ENCODE measurements at regions not wholly inside any gene's neighbourhood (a gene's known extent, or its start where the extent isn't known, plus 50 kb on each side); places are given as distances from the start of the nearest gene placed in this dataset.

- H3K4me3 ChIP-seq (ENCODE audit: control insufficient read depth, low read depth, low read length), result no peak overlapping the region
- TF ChIP-seq CTCF (conservative IDR thresholded peaks at IDR 0.05; ENCODE audit: control insufficient read depth, insufficient read depth, low read depth, low read length), result no peak
- no peak for DNase-seq (ENCODE audit: low read depth)
These were observed 1568.6 kb upstream of the GOT2 start for GRCh38 chr16:60302676-60303075.

GRCh38 chr16:60302261-60302660, 1568.1 kb upstream of the GOT2 start:
- no peak for DNase-seq (ENCODE audit: low read depth)
- H3K4me3 ChIP-seq (ENCODE audit: control insufficient read depth, low read depth, low read length), result no peak overlapping the region
- no peak for TF ChIP-seq CTCF (conservative IDR thresholded peaks at IDR 0.05; ENCODE audit: control insufficient read depth, insufficient read depth, low read depth, low read length)

- no peak for DNase-seq (ENCODE audit: low read depth)
These were observed 1565.2 kb upstream of the GOT2 start for GRCh38 chr16:60299241-60299776.

GRCh38 chr16:60295451-60295850, 1561.3 kb upstream of the GOT2 start:
- TF ChIP-seq CTCF (conservative IDR thresholded peaks at IDR 0.05; ENCODE audit: control insufficient read depth, insufficient read depth, low read depth, low read length), result no peak
- DNase-seq (ENCODE audit: low read depth), result no peak
- H3K4me3 ChIP-seq (ENCODE audit: control insufficient read depth, low read depth, low read length), result no peak overlapping the region

More at GRCh38 chr16:60299241-60299776, 1565.2 kb upstream of the GOT2 start:
- no peak for TF ChIP-seq CTCF (conservative IDR thresholded peaks at IDR 0.05; ENCODE audit: control insufficient read depth, insufficient read depth, low read depth, low read length)
- H3K4me3 ChIP-seq (ENCODE audit: control insufficient read depth, low read depth, low read length), result no peak overlapping the region

GRCh38 chr16:60285794-60286193, 1551.7 kb upstream of the GOT2 start:
- H3K4me3 ChIP-seq (ENCODE audit: control insufficient read depth, low read depth, low read length), result no peak overlapping the region
- no peak for TF ChIP-seq CTCF (conservative IDR thresholded peaks at IDR 0.05; ENCODE audit: control insufficient read depth, insufficient read depth, low read depth, low read length)
- no peak for DNase-seq (ENCODE audit: low read depth)

GRCh38 chr16:60279061-60279665, 1545.0 kb upstream of the GOT2 start:
- no peak for TF ChIP-seq CTCF (conservative IDR thresholded peaks at IDR 0.05; ENCODE audit: control insufficient read depth, insufficient read depth, low read depth, low read length)
- no peak for DNase-seq (ENCODE audit: low read depth)
- no peak overlapping the region for H3K4me3 ChIP-seq (ENCODE audit: control insufficient read depth, low read depth, low read length)
